GM18499 (cell line): ENCODE measurements at regions not wholly inside any gene's neighbourhood (a gene's known extent, or its start where the extent isn't known, plus 50 kb on each side); places are given as distances from the start of the nearest gene placed in this dataset.

ENCODE experiments used
- ATAC-seq: cut with Tn5 transposase; IDR thresholded peaks from one replicate; pipeline ENCODE4 v1.9.1; 2021; ENCODE audit warnings: moderate number of reproducible peaks; ENCODE audit not compliant: insufficient read depth, unreplicated experiment

DNA sequence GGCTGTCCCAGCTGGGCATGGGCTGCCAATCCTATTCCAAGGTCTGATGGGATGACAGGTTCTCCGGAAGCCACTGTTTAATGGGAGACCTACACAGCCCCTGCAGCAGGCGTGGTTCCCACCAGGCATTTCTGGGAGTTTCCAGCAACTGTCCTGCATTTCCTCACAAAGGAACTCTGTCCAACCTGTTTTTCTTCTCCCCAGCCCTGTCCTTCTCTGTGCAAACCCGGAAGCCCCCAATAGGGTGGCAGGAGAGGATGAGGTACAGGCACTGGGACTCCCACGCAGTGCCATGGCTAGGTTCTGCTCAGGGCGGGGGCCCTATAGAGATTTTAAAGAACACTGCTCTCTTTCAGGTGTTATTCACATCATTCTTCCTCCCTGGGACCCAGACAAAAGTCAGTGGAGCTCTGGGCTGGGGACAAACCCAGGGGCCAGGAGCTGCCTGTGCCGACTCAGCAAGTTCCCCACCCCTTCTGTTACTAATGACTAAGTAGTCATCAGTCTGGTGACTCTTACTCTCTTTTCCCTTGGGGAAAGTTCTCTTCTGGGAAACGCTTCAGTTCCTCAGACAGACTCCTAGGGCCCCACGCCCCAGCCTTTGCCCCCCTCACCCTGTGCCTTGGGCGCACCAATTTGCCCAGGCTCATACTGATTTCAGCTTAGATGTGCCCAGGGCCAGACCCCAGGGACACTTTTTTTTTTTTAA is 97.7 kb downstream of the CD47 start:
- ATAC-seq: no peak

DNA sequence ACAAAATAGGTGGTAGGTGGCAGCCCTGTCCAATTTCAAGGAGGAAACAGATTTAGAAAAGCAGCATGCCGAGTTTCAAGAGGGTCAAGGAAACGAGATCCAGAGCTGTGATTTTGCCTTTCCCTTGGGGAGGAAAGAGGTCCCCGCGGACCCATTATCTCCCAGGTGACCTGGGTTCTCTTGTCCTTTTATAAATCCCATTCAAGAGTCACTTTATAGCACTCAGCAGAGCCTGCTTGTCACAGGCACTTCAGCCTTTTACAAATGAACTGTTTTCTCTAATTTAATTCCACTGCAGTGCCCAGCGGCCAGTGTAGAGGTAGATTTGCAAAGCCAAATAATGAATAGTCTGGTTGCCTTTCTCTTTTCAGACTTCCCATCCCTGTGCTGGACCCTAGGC is 99.9 kb downstream of the CD47 start:
- ATAC-seq: no peak

DNA sequence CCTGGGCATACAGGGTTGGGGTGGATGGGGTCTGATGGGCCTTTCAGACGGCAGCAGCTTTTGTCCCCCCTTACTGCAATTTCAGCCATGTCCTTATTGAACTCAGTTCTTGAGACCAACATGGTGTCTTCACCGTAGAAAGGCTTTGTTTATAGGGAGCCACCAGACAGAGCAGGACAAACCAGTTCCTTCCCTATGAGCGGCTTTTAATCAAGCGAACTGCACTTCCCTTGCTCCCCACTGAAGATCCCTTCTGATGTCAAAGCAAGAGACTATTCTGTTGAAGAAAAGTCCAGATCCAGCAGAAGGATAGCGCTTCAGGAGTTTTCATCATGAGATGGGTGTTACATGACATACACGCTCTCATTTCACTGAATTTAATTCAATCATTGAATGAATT is 100.4 kb downstream of the CD47 start:
- no peak for ATAC-seq

GRCh38 chr3:107989661-107990060 is 101.2 kb downstream of the CD47 start:
- ATAC-seq: no peak

GRCh38 chr3:107988460-107989175 is 102.2 kb downstream of the CD47 start:
- ATAC-seq: no peak

GRCh38 chr3:107987036-107987939 is 103.5 kb downstream of the CD47 start:
- no peak for ATAC-seq

DNA sequence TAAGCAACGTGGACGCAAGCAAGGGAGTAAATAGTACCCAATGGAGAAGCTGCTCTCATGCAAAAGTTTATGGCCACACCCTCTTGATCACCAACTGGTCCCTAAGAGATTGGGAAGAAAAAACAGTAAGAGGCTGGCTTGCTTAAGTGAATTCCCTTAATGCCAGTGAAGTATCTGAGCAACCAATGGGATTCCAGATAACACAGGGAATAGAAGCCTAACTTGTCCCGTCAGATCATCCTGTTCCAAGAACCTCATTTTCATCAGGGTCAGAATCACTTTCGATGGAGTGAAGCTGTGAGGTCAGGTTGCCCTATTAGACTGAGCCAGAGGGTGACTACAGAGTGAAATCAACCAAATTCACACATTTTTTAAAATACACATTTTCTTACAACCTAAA is 104.3 kb downstream of the CD47 start:
- ATAC-seq: no peak

DNA sequence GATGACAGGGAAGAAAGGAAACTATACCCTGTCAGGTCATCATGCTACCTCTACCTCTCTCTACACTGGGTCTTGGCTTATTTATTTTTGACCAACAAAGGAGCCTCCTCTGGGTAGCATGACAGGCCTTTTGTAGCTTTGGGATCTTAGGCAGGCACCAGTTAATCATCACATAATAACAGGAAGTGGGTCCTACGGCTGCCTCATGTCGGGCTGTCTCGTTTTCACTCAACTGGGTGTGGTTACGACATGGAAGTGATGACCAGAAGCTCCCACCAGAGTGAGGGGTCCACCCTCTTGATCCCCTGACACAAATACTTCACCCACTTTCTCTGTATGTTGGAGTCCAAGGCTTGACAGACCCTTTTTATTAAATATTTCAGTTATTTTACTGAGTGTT is 105.3 kb downstream of the CD47 start:
- ATAC-seq: peak; percentile 90

- no peak for ATAC-seq
Observed at GRCh38 chr3:107983247-107983646, 107.6 kb downstream of the CD47 start.

DNA sequence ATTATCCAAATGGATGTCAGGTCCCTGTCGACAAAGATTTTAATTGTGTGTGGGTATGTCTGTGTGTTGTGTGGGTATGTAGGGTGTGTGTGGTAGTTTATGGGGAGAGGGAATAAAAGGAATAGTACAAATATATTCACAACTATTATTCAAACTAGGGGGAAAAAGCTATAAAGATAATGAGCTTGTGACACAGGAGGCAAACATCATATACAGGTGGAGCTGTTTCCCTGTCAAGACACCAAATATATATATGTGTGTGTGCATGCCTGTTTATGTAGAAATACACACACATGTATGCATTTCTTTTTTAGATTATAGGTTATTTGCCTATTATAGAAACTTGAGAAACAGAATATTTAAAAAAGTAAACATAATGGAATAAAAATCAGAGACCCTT is 108.7 kb downstream of the CD47 start:
- ATAC-seq: no peak

DNA sequence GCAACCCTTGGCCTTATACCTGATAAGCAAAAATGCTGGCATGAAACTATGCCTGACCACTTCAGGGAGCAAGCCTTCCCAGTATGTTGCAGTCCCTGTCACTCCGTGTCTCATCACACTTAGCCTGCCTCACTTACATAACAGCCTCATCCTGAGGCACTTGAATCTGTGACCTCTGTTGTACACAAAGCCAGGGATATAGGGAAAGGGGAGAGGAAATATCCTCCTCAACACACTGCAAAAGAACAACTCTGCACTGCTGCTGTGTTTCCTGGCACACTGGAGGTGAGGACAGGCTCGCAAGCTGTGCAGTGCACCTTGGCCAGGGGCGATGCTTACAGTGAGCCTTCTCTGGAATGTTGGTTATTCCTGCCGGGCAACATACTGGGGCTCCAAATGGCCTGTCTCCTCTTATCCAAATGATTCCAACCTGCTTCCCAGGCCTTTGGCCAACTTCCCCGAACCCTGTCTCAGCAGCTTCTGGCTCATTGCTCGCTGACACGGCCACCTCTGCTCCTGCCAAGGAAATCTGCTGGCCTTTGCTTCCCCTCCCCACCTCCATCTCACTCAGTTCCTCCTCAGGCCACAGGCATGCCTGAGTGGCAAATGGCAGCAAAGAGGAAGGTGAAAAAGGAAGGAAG is 109.2 kb downstream of the CD47 start:
- ATAC-seq: no peak

DNA sequence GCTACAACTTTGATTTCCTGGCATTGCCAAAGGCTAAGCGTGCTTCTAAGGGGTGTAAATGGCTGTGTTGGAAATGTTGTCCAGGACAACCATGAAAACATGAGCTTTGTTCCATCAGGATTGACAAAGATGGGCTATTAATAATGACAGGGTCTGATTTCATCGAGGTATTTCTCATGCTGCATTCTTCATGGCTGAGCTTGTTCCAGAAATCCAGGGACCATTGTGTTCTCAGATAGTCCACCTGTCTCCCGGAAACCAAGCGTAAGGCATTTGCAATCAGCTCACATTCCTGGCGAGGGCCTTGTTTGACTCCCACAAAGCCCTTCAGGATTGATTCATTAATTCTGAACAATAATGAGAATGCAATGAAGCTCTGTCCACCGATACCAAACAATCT is 111.3 kb downstream of the CD47 start:
- no peak for ATAC-seq

GRCh38 chr3:107978131-107979055 is 112.4 kb downstream of the CD47 start:
- ATAC-seq: no peak

GRCh38 chr3:107977221-107978130 is 113.4 kb downstream of the CD47 start:
- no peak for ATAC-seq

DNA sequence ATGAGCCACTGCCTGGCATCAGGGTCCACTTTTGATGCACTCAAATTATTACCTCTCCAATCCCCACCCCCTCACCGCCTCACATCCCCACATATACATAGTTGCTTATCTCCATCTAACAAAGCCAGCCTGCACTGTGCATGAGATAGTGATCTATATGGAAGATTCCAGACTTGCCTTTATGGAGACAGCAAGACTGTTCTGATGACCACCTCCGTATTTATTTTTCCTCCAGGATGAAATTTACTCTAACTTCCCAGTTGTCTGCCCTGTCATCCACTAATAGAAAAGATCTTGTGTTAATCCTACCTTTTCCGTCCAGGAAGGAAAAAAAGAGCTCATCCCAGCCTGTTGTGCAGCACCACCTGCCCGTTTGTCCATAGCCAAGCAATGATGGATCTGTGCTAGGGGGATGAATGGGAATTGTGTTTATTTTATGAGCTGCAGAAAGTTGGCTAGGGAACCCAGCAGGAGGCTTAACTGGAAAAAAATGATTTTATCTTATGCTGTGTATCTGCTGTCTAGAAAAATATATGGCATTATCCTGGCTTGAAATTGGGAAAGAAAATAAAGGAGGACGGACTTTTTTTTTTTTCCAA is 114.5 kb downstream of the CD47 start:
- no peak for ATAC-seq

- ATAC-seq: no peak
Observed at GRCh38 chr3:107975529-107976201, 115.2 kb downstream of the CD47 start.

DNA sequence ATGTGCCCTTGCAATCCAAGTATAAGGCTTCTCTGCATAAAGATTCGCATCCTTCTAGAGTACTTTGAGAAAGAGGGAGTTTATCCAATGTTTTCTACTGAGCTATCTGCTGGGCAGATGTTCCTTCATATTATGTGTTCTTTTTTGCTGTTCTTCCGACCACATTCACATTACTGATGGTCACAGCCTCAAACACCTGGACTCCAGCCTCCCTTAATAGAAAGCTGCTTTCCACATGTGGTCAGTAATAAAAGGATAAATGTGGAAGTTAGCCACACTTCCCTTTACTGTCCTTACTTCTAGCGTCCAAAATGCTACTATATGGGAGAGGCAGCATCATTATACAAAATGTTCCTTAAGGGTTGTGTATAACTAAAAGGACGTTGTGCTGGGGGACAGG is 116.9 kb downstream of the CD47 start:
- no peak for ATAC-seq

DNA sequence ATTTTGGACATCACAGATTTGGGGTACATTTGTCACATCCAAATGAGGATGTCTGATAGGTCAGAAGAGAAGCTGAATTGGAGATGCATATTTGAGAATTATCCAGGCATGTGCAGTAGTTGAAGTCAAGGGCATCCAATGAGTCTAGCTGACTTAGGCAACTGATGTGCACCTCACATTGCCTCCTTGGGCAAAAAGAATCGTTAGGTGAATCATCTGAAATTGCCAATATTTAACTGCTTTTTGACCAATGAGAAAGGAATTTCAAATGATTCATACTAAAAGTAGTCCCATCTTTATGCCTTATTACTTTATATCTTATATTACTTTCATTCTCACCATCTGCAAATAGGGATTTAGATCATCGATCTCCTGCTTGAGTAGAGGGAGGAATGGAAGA is 117.7 kb downstream of the CD47 start:
- ATAC-seq: no peak
